Stimulated activated CD8-positive, alpha-beta memory T cell treated with anti-CD3 and anti-CD28 coated beads, Interleukin-7, amount 100 ng/mL, for 1 hour (primary cell): ENCODE measurements at regions not wholly inside any gene's neighbourhood (a gene's known extent, or its start where the extent isn't known, plus 50 kb on each side); places are given as distances from the start of the nearest gene placed in this dataset.
"Not testable (repeated sequence)": the region's sequence is repeated elsewhere in the genome, so short reads cannot be mapped to it uniquely, and the experiment has no call there.

Experiments
- DNase-seq, 2 donors: peaks; one replicate each; pipeline ENCODE4 v3.0.0-alpha.2; 2020; ENCODE audit warnings: low read depth in 2 of 2

DNA sequence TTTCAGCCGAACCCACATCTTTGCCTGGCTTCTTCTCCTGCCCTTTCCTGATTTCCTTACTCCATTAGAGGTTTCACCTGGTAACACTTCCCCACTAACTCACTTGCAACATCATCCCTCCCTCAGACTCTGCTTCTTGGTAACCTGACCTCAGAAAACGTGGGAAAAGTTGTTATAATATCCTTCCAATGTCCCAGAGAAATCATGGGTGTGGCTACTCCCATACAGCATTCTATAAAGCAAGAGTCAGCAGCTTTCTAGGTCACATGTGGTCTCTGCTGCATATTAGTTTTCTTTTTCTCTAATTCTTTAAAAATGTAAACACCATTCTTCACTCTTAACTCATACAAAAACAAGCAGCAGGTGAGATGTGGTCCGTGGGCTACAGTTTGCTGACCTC, 283.1 kb upstream of the MAOA start:
- no peak for DNase-seq

DNA sequence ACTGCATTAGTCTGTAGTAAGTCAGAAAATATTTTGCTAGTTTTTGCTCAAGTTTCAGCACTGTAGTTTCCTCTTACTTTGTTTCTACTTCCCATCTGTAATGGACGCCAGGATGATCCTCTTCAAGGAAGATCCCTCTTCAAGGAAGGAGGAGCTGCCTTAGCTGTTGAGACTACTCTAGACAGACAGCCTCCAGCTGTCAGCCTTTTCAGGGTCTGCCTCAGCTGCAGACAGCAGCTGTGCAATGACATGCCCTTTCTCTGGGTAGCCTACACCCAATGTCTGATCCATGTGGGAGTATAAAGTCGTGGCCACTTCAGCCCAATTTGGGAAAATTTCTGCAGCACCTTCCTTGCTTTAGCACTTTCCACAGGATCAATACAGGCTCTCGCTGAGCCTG, 281.0 kb upstream of the MAOA start:
- no peak for DNase-seq

- DNase-seq: no peak
These were observed 275.4 kb upstream of the MAOA start for GRCh38 chrX:43380704-43381103.

- DNase-seq: no peak
These were observed 269.2 kb upstream of the MAOA start for GRCh38 chrX:43386875-43387274.

GRCh38 chrX:43405191-43405590, 250.9 kb upstream of the MAOA start:
- no peak for DNase-seq

DNA sequence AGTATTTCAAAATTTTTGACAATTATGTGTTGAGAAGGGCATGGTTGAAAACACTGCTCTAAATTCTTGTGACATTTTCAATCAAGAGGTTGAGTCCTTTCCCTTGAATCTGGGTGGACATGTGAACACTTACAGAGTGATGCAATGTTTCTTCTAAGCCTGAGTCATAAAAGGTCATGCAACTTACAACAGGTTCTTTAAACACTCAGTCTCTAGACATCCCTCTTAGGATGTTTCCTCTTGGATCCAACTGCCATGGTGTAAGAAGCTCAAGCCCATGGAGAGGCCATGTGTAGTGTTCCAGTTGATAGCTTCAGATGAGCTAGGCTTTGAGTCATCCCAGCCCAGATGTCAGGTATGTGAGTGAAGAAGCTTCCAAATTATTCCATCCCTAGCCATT, 232.2 kb upstream of the MAOA start:
- DNase-seq: no peak

DNA sequence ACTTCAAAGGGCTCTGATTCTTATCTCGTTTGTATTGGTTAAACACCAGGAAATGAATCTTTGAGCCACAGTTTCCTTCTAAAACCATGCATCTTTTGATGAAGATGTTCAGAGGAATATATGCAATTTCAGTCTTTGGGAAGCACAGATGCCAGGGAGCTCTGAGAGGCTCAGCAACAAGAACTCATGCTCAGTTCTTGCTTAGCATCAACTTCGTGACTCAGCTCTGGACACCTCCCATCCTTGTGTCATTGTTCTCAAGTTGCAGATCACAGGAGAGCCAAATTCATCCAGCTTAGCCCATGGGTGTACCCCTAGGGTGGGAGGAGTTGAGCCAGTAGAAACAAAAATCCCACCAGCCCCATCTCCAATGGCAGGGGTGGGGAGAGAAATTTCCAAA, 219.6 kb upstream of the MAOA start:
- no peak for DNase-seq

DNA sequence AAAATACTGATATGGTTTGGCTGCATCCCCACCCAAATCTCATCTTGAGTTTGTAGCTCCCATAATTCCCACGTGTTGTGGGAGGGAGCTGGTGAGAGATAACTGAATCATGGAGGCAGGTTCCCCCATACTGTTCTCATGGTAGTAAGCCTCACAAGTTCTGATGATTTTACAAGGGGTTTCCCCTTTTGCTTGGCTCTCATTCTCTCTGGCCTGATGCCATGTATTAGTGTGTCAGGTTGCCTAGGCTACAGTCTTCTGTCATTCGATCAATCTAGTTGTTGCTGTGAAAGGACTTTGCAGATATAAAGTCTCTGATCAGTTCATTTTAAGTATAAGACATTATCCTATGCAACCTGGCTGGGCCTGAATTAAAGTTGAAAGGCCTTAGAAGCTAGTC, 209.3 kb upstream of the MAOA start:
- no peak for DNase-seq

- DNase-seq: no peak
These were observed 207.4 kb upstream of the MAOA start for GRCh38 chrX:43448688-43449087.

DNA sequence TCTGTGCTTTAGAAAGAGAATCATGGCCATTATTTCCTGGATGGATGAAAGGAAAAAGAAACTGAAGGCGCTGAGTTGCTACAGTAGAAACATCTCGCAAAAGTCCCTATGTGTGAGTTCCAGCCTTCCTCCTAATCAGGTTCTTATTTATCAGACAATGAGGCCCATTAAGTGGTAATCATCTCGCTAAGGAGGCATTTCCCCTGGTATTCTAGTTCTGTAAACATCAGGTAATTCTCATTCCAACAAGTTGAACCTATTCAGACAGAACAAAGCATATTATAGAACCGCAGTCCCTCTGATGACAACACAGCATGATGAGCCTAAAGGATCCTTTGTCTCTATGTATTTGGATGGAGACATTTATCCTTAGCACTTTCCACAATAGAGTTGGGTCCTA, 205.7 kb upstream of the MAOA start:
- DNase-seq: no peak

DNA sequence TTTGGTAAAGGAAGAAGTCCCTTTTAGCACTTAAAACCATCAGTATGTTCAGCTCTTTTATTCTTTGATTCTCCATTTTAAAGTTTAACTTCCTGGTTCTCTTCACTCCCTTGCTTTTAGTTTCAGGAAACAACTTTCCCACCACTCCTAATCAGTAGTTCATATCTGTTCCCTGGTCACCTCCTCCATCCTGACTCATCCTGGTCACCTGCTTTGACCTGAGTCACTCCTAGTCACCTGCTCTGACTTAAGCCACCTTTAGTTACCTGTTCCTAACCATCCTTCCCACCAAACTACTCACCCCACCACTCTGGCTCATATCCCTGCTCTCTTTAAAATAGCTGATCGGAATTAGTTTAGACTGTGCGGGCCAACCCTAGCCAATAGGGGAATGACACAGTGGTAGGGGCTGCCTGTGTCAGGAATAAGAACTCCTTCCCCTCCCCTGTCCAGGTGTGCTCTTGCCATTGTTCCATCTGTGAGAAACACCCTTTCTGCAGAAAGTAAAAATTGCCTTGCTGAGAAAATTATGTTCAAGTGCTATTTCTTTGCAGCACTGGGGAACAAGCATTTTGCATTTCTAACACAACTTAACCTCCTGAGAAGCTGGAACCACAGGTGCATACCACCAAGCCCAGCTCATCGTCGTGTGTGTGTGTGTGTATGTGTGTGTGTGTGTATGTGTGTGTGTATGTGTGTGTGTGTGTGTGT, 204.0 kb upstream of the MAOA start:
- not testable (repeated sequence) for DNase-seq

GRCh38 chrX:43456063-43456462, 200.0 kb upstream of the MAOA start:
- DNase-seq: no peak

DNA sequence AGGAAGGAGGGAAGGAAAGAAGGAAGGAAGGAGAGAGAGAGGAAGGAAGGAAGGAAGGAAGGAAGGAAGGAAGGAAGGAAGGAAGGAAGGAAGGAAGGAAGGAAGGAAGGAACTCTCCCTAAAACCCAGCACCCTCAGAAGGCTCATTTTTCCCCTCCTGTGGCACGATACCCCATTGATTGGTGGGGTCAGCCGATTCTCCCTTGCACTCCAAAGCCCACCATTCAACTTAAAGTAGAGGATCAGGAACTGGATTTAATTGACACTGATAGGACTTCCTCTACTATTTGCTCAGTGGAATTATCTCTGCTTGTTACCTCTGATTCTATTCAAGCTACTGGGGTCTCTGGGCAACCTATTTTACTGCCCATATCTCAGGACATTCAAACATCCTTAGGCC, 199.2 kb upstream of the MAOA start:
- DNase-seq: no peak

DNA sequence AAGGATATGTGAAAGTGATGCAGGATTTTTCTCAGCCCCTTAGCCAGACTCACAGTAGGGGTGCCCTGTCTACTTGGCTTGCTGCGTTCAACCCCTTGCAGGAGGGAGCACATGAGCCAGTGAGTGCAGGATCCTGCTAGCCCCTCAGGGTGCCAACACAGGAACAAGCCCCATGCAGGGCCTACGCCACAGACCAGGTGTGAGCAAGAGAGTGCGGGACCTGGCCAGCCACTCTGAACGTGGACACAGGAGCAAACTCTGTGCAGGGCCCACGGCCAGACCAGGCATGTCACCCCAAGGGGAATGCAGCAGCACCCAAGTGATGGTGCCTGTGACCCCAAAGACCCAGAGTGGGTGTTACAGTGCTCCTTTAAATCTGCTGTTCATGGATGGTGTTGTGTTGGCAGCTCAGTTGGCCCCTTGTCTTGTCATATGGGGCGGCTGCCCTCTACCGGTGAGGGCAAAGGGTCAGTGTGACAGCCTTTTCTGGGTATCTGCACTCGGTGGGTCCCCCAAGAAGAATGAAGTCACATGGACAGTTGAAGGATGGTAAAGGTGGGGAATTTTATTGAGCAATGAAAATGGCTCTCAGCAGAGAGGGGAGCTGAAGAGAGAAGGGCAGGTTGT, 188.4 kb upstream of the MAOA start:
- DNase-seq: no peak

DNA sequence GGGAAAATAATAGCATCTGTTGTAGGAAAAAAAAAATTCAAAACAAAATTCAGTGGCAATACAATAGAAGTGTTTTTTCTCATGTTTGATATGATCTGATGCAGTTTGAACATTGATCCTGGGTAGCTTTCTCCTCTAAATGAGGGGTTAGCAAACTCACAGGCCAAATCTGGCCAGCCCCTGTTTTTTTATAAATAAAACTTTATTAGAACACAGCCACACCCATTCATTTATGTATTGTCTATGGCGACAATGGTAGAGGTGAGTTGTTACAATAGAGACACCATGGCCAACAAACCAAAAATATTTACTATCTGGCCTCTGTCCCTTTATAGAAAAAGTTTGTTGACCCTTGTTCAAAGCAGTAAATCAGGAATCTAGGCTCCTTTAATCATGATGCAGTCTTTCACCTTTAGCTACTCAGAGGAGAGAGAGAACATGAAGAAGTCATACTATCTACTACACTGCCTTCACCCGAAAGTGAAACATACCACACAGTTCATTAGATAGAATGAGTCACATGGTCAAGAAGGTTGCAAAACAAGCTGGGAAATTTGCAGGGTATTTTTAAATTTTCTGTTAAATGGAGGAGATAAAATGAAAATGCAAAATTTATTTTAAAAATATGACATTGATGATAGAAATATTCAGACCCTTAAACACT, 186.6 kb upstream of the MAOA start:
- DNase-seq: no peak

DNA sequence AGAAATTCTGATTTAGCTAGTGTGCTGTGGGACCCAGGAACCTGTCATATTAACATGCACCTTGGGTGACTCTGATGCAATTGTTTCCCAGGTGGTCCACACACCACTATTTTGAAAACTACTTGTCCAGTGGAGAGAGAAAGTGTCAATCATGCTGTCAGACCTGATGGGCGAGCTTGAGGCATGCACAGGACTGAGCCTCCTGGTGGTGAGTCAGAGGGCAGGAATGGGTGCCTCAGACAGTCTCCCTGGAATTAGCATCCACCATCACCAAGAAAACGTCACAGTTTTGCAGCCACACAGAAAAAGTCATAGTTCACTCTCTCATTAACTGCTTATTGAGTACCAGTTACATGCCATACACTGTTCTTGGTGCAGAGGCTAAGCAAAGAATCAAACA, 181.8 kb upstream of the MAOA start:
- DNase-seq: no peak

- DNase-seq: no peak
These were observed 177.0 kb upstream of the MAOA start for GRCh38 chrX:43479070-43479469.

DNA sequence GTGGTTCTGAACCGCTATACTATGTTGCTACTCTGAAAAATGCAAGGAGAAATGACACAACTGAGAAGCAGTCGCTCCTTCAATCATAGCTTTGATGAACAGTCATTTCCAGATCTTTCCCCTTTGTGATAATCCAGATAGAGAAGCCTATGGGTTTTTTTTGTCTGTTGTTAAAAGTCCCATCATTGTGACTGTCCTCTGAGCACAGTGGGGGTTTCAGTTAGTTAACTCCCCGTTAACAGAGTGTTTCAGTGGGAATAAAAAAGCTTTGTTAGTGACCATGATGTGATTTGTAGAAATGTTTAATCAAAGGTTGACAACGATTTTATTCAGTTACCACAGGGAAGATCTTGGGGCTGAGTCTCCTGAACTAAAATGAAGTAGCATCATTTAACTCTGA, 176.2 kb upstream of the MAOA start:
- DNase-seq: no peak

- DNase-seq: no peak
These were observed 174.5 kb upstream of the MAOA start for GRCh38 chrX:43481576-43481975.

- no peak for DNase-seq
These were observed 162.3 kb upstream of the MAOA start for GRCh38 chrX:43493756-43494155.

GRCh38 chrX:43500246-43500645, 155.9 kb upstream of the MAOA start:
- DNase-seq: no peak

- no peak for DNase-seq
These were observed 155.0 kb upstream of the MAOA start for GRCh38 chrX:43500996-43501694.

DNA sequence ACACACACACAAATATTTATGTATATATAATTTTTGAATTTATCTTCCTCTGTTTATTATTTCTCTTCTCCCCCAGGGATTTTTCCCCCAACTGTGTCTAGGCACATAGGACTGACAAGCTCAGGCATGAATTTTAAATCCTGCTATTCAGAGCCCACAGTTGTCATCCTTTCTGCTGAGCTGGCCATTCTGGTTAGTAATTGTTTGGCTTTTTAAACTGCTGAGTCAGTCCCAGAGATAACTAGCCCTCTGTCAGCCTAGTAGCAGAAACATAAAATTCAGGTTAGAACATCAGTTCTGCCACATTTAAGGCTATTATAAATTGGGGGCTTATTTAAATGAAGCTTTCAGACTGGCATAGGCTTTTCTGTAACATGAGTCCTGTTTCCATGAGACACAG, 151.7 kb upstream of the MAOA start:
- DNase-seq: no peak
